GM10266 (cell line): ENCODE measurements at regions not wholly inside any gene's neighbourhood (a gene's known extent, or its start where the extent isn't known, plus 50 kb on each side); places are given as distances from the start of the nearest gene placed in this dataset.
"Not testable (repeated sequence)": the region's sequence is repeated elsewhere in the genome, so short reads cannot be mapped to it uniquely, and the experiment has no call there.

Source experiments
- DNase-seq: peaks from one replicate; pipeline ENCODE4 v3.0.0; 2012; ENCODE audit errors: extremely low spot score
- CTCF ChIP-seq: IDR thresholded peaks from 2 replicates; pipeline ENCODE4 v1.5.1; 2012; ENCODE audit warnings: mild to moderate bottlenecking, low read depth; ENCODE audit not compliant: control insufficient read depth, insufficient read depth; ENCODE audit errors: missing control alignments

DNA sequence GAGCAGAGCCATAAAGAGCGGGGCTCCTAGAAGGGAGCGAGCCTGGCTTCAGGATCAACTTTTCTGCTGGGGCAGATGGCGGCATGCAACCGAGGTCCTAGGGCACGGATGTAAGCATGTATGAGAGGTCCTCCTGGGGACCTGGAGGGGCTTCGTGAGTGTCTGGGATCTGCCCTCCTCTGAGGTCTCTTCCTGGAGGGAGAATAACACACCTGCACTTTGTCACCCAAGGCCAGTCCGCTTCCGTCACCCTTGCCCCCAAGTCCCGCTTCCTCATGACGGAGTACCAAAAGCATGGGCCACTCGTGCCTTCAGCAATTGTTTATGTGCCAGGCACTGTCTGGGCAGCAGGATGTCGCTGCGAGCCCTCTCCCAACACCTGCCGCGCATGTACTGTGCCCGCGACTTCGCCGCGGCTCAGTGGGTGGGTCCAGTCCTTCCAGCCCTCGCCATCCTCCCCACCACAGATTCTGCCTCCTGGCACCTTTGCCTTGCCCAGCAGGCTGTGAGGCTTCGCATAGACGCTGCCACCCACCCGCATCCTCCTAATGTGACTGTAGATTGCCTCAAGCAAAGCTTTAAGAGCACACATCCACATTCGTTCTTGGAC lies 60.0 kb upstream of the TMPRSS2 start:
- no peak for DNase-seq
- TF ChIP-seq CTCF, result no peak

DNA sequence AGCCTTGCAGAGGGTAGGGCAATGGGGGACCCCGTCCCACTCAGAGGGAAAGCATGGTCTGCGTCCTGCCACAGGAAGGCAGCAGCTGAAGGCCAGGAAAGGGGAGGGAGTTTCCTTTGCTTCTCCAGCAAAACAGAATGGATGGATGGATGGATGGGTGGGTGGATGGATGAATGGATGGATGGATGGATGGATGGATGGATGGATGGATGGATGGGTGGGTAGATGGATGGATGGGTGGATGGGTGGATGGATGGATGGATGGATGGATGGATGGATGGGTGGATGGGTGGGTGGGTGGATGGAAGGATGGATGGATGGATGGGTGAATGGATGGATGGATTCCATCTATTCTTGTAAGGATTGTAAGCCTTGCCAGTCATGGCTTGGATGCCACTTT lies 59.3 kb upstream of the TMPRSS2 start:
- DNase-seq, result not testable (repeated sequence)

DNA sequence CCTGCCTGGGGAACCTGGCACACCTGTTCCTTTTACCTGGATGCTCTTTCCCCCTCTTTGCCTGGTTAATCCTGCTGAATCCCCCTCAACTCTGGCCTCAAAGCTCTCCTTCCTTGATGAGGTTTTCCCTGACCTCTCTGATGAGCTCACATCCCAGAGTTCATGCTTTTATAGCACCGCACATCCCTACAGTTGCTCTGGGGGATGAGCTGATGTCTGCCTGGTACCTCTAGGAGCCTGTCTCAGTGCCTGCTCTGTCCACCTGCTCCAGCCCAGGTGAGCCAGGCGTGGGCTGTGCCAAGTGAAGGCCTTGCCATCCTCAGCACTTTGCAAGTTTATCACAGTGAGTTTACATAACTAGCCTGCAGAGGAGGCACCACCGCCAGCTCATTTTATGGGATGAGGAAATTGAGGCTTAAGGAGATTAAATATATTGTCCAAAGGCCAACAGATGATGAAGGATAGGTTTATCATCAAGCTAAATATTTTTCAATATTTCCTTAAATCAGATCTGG lies 58.6 kb upstream of the TMPRSS2 start:
- DNase-seq, result no peak
- TF ChIP-seq CTCF, result no peak

- no peak for TF ChIP-seq CTCF
- DNase-seq, result no peak
Observed at GRCh38 chr21:41565550-41565949, 57.6 kb upstream of the TMPRSS2 start.

- no peak for TF ChIP-seq CTCF
- no peak for DNase-seq
Observed at GRCh38 chr21:41564871-41565274, 56.9 kb upstream of the TMPRSS2 start.

GRCh38 chr21:41562101-41563000 lies 54.4 kb upstream of the TMPRSS2 start:
- TF ChIP-seq CTCF, result no peak

DNA sequence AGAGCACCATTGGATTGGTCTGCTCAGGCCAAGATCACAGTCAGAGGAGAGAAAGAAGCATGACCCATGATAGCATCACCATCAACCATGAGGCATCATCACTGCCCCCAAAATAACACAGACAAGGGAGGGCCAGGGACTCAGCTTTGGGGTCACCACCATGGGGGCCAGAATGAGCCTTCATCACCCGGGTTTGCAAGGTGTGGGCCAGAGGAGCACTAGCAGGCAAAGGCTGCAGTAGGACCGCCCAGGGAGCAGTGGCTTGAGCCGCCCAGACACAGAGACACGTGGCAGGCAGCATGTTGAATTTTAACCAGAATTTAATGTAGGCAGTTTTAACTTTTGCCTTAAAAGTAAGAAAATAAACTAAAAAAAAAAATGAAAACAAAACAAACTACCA lies 53.7 kb upstream of the TMPRSS2 start:
- TF ChIP-seq CTCF, result no peak
- DNase-seq, result no peak

More at GRCh38 chr21:41562101-41563000, 54.4 kb upstream of the TMPRSS2 start:
- DNase-seq, result no peak
